RKO (cell line): ENCODE measurements at regions not wholly inside any gene's neighbourhood (a gene's known extent, or its start where the extent isn't known, plus 50 kb on each side); places are given as distances from the start of the nearest gene placed in this dataset.

Experiments
- DNase-seq: peaks from one replicate; pipeline ENCODE4 v3.0.0-alpha.2; 2016; ENCODE audit warnings: low spot score

- DNase-seq: no peak
Observed at GRCh38 chr18:72601481-72601880, 57.3 kb upstream of the CBLN2 start.
